Esophagus muscularis mucosa (tissue), 4 donors: ENCODE measurements at regions not wholly inside any gene's neighbourhood (a gene's known extent, or its start where the extent isn't known, plus 50 kb on each side); places are given as distances from the start of the nearest gene placed in this dataset.

Source experiments
- DNase-seq: peaks from one replicate; pipeline ENCODE4 v3.0.0-alpha.2; 2017; ENCODE audit errors: extremely low spot score
- H3K27ac ChIP-seq, 4 donors: fragments of 200-600 bp; sonication (generic); replicated peaks in 1 of 4; 1 replicate in 3 of 4; 2 replicates in 1 of 4; pipeline ENCODE4 v1.5.1; 2016 to 2019; ENCODE audit warnings: mild to moderate bottlenecking in 1 of 4
- H3K27me3 ChIP-seq, 4 donors: fragments of 200-600 bp; sonication (generic); one replicate each; pipeline versions ENCODE4 v1.5.1 to v1.6.0; 2016 to 2019
- H3K36me3 ChIP-seq, 4 donors: fragments of 200-600 bp; sonication (generic); one replicate each; pipeline ENCODE4 v1.5.1; 2016 to 2019
- H3K4me1 ChIP-seq, 4 donors: fragments of 200-600 bp; sonication (generic); one replicate each; pipeline ENCODE4 v1.5.1; 2016 to 2019
- H3K4me3 ChIP-seq, 4 donors: fragments of 200-600 bp; sonication (generic); 1 replicate in 2 of 4; 2 replicates in 2 of 4; pipeline ENCODE4 v1.5.1; 2016 to 2019; ENCODE audit warnings: mild to moderate bottlenecking in 4 of 4, moderate library complexity in 1 of 4
- H3K9me3 ChIP-seq, 4 donors: fragments of 200-600 bp; sonication (generic); 1 replicate in 3 of 4; 2 replicates in 1 of 4; pipeline ENCODE4 v1.5.1; 2016 to 2019
- EP300 ChIP-seq: sonication (generic); formaldehyde crosslinking; IDR thresholded peaks from one replicate; pipeline ENCODE4 v1.6.1; 2017; ENCODE audit warnings: antibody characterized with exemption
- POLR2A ChIP-seq: fragments of 450-650 bp; IDR thresholded peaks from one replicate; pipeline ENCODE4 v1.6.1; 2017; ENCODE audit warnings: antibody characterized with exemption, moderate library complexity, mild to moderate bottlenecking, low read depth
- POLR2AphosphoS5 ChIP-seq, 2 donors: sonication (generic); formaldehyde crosslinking; IDR thresholded peaks; one replicate each; pipeline ENCODE4 v1.6.1; 2017; ENCODE audit warnings: antibody characterized with exemption in 2 of 2
- WGBS: methylation state at CpG from one replicate; pipeline ENCODE4 v1.1.5; 2018; 5-methylcytosine and 5-hydroxymethylcytosine counted together
- intact Hi-C: fragments of 100-400 bp; cut with DNase I; formaldehyde crosslinking; loops from one replicate; pipeline ENCODE4 v1.15.1; 2023
- TF ChIP-seq, protein P1 (sequence below), 3 experiments: fragments of 200-600 bp in 2 of 3; fragments of 450-650 bp in 1 of 3; sonication (generic) in 2 of 3; IDR thresholded peaks; one replicate each; pipeline ENCODE4 v1.5.1; 2017 to 2019; ENCODE audit warnings: antibody characterized with exemption in 3 of 3, mild to moderate bottlenecking in 2 of 3, moderate library complexity in 1 of 3

DNA sequence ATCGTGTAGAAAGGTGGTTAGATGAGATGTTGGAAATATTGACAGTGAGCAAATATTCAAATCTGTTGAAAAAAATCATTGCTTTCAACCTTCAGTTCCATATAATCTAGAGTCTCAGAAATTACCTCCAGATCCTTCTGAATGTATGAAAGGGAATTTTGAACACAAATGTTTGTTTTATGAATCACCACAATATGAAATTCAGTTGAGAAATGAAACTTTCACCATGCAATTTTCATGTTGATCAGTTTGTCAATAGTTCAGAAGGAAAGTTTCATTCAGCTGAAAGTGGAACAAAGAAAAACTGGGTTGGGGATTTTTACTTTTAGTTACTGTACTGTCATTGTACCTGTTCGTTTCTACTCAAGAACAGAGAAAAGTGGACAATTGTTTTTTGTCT is 953.6 kb downstream of the SLC6A15 start:
- DNase-seq, result no peak
- H3K4me3 ChIP-seq, result no peak overlapping the region
- H3K9me3 ChIP-seq, result no peaks in the 10 kb centered on the region
- TF ChIP-seq POLR2A (no peak), POLR2AphosphoS5 (IDR thresholded peaks at IDR 0.05) (no peak), EP300 (no peak)
- TF ChIP-seq, protein P1, sequence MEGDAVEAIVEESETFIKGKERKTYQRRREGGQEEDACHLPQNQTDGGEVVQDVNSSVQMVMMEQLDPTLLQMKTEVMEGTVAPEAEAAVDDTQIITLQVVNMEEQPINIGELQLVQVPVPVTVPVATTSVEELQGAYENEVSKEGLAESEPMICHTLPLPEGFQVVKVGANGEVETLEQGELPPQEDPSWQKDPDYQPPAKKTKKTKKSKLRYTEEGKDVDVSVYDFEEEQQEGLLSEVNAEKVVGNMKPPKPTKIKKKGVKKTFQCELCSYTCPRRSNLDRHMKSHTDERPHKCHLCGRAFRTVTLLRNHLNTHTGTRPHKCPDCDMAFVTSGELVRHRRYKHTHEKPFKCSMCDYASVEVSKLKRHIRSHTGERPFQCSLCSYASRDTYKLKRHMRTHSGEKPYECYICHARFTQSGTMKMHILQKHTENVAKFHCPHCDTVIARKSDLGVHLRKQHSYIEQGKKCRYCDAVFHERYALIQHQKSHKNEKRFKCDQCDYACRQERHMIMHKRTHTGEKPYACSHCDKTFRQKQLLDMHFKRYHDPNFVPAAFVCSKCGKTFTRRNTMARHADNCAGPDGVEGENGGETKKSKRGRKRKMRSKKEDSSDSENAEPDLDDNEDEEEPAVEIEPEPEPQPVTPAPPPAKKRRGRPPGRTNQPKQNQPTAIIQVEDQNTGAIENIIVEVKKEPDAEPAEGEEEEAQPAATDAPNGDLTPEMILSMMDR (IDR thresholded peaks at IDR 0.05), result no peak
- H3K27ac ChIP-seq, result no peak overlapping the region
- H3K4me1 ChIP-seq, result no peaks in the 10 kb centered on the region
- H3K36me3 ChIP-seq, result no peaks in the 10 kb centered on the region
- no peaks in the 10 kb centered on the region for H3K27me3 ChIP-seq
- intact Hi-C loops, result no loop called here
- 72% methylated on average over 2 of the region's 2 CpGs for WGBS

DNA sequence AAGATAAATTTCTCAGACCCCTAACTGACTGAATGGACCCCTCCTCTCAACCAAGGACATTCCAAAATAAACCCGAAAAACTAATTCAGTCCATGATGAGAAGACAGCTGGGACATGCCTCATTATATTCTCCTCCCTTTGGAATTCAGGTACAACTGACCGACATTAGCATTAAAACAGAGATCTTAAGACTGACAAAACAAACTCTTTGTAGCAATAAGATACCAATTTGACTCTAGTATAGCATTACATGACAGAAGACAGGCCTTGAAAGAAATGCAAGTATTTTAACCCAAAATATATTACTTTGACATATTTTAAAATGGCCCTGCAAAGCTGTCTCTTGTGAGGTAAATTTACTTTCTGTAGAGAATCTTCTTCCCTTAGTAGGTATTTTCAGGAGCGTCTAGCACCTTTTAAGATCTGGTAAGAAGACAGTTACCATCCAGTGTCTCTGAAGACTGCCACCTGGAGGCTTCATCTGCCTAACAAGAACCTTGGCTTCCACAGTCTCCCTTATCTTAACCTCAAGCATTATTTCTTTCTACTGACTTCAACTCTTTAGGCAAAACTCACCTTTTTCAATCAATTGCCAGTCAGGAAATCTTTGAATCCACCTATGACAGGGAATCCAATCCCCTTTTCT is 957.5 kb downstream of the SLC6A15 start:
- Histone ChIP-seq H3K4me1 (no peaks in the 10 kb centered on the region), H3K27ac (no peak overlapping the region), H3K9me3 (no peaks in the 10 kb centered on the region), H3K4me3 (no peak overlapping the region), H3K36me3 (no peaks in the 10 kb centered on the region), H3K27me3 (no peaks in the 10 kb centered on the region)
- no peak for DNase-seq
- TF ChIP-seq POLR2AphosphoS5 (IDR thresholded peaks at IDR 0.05) (no peak), POLR2A (no peak), EP300 (no peak)
- TF ChIP-seq, protein P1 (IDR thresholded peaks at IDR 0.05), result no peak
- 65% methylated on average over 3 of the region's 3 CpGs for WGBS
- intact Hi-C loops, result no loop called here

- Histone ChIP-seq H3K9me3 (no peaks in the 10 kb centered on the region), H3K4me3 (no peak overlapping the region), H3K36me3 (no peaks in the 10 kb centered on the region), H3K27ac (no peak overlapping the region), H3K27me3 (no peaks in the 10 kb centered on the region), H3K4me1 (no peaks in the 10 kb centered on the region)
- 76% methylated on average over 2 of the region's 2 CpGs for WGBS
- no peak for DNase-seq
- no peak for TF ChIP-seq POLR2A
- no peak for TF ChIP-seq POLR2AphosphoS5 (IDR thresholded peaks at IDR 0.05)
- TF ChIP-seq, protein P1 (IDR thresholded peaks at IDR 0.05), result no peak
- no peak for TF ChIP-seq EP300
- intact Hi-C loops, result no loop called here
Observed at GRCh38 chr12:83954071-83954789, 958.4 kb downstream of the SLC6A15 start.

GRCh38 chr12:83945871-83946270 is 966.7 kb downstream of the SLC6A15 start:
- TF ChIP-seq POLR2A (no peak), EP300 (no peak), POLR2AphosphoS5 (IDR thresholded peaks at IDR 0.05) (no peak)
- TF ChIP-seq, protein P1 (IDR thresholded peaks at IDR 0.05), result no peak
- intact Hi-C loops, result no loop called here

More at GRCh38 chr12:83945871-83946270, 966.7 kb downstream of the SLC6A15 start:
- no peak overlapping the region for H3K27ac ChIP-seq
- no peak overlapping the region for H3K4me3 ChIP-seq
- no peaks in the 10 kb centered on the region for H3K4me1 ChIP-seq
- no peaks in the 10 kb centered on the region for H3K36me3 ChIP-seq
- no peak for DNase-seq
- no peaks in the 10 kb centered on the region for H3K27me3 ChIP-seq
- H3K9me3 ChIP-seq, result no peaks in the 10 kb centered on the region
